HEK293 (cell line): ENCODE measurements at regions not wholly inside any gene's neighbourhood (a gene's known extent, or its start where the extent isn't known, plus 50 kb on each side); places are given as distances from the start of the nearest gene placed in this dataset.
"Not testable (repeated sequence)": the region's sequence is repeated elsewhere in the genome, so short reads cannot be mapped to it uniquely, and the experiment has no call there.

Source experiments
- CTCF ChIP-seq: fragments of 450-650 bp; formaldehyde crosslinking; IDR thresholded peaks from 2 replicates; pipeline ENCODE4 v1.5.1; 2016; ENCODE audit warnings: missing biosample characterization, missing genetic modification characterization
- ZFP37 ChIP-seq: fragments of 450-650 bp; formaldehyde crosslinking; IDR thresholded peaks from 2 replicates; pipeline ENCODE4 v1.5.1; 2016; ENCODE audit warnings: missing biosample characterization, missing genetic modification characterization
- ZNF561 ChIP-seq: fragments of 450-650 bp; IDR thresholded peaks from 2 replicates; pipeline ENCODE4 v1.5.1; 2018; ENCODE audit warnings: missing biosample characterization, missing genetic modification characterization, borderline replicate concordance
- ZNF707 ChIP-seq: fragments of 450-650 bp; formaldehyde crosslinking; IDR thresholded peaks from 2 replicates; pipeline ENCODE4 v1.5.1; 2016; ENCODE audit warnings: missing biosample characterization, missing genetic modification characterization
- ZNF791 ChIP-seq: fragments of 450-650 bp; formaldehyde crosslinking; IDR thresholded peaks from 2 replicates; pipeline ENCODE4 v1.5.1; 2016; ENCODE audit warnings: missing biosample characterization, missing genetic modification characterization
- ZSCAN18 ChIP-seq: fragments of 450-650 bp; formaldehyde crosslinking; IDR thresholded peaks from 2 replicates; pipeline ENCODE4 v1.5.1; 2016; ENCODE audit warnings: missing biosample characterization, missing genetic modification characterization

GRCh38 chr12:131635012-131635411, 75.9 kb upstream of the SFSWAP start:
- TF ChIP-seq ZSCAN18, CTCF, ZNF561, ZNF707, ZNF791, ZFP37 (tag by site-specific recombination): not testable (repeated sequence)
